K562 (cell line): ENCODE measurements at regions not wholly inside any gene's neighbourhood (a gene's known extent, or its start where the extent isn't known, plus 50 kb on each side); places are given as distances from the start of the nearest gene placed in this dataset.

Experiments
- ATAC-seq: fragments of 200-7000 bp; cut with Tn5 transposase; 3 replicates; pipeline ENCODE4 v1.9.1; 2020; ENCODE audit warnings: moderate library complexity
- BruUV-seq: library from RNA; stranded (reverse); fragments of 400-500 nt; replicated peaks from 2 replicates; lab custom pipeline; 2021; lab: Mats Ljungman, UMichigan
- CTCF ChIA-PET: fragments of 300-600 bp; formaldehyde crosslinking; extraction: SDS; loops from one replicate; lab custom pipeline; 2021; ENCODE audit warnings: low intra/inter-chr PET ratio; lab: Yijun Ruan, JAX
- POLR2A ChIA-PET: fragments of 300-600, 350-650 bp; sonication (Branson Sonifier 250); formaldehyde crosslinking; extraction: SDS; loops from one replicate; lab custom pipeline; 2021; ENCODE audit warnings: antibody characterized with exemption, inconsistent platforms; lab: Yijun Ruan, JAX
- DNase-seq, 4 experiments: peaks; one replicate each; pipeline versions ENCODE4 v3.0.0 to v3.0.0-alpha.2; 2011 to 2018; ENCODE audit warnings: low spot score in 3 of 4, mixed read lengths in 3 of 4; ENCODE audit errors: extremely low read depth in 1 of 4
- FAIRE-seq: peaks from 2 replicates; lab custom pipeline; 2011; peaks lifted over from hg19 to GRCh38; lab: Jason Lieb, UNC
- H2AFZ ChIP-seq: 2 replicates; pipeline ENCODE4 v1.6.0; 2011; ENCODE audit warnings: low read depth, low read length, control low read depth, inconsistent platforms
- H3K27ac ChIP-seq: fragments of 200-600 bp; 3 replicates; pipeline ENCODE4 v1.8.0; 2011; ENCODE audit warnings: low read depth, mild to moderate bottlenecking, control low read depth, inconsistent platforms, low read length, moderate library complexity, mixed read lengths; ENCODE audit errors: extremely low read depth
- H3K27me3 ChIP-seq, 2 experiments: fragments of 300-600 bp in 1 of 2; 2 replicates in 1 of 2; 3 replicates in 1 of 2; pipeline versions ENCODE4 v1.6.0 to v1.8.0; 2011; ENCODE audit warnings: inconsistent platforms in 2 of 2, low read length in 2 of 2, mild to moderate bottlenecking in 1 of 2, mixed read lengths in 1 of 2, moderate library complexity in 1 of 2; ENCODE audit not compliant: control insufficient read depth in 2 of 2, insufficient read depth in 2 of 2
- H3K36me3 ChIP-seq: fragments of 300-600 bp; 3 replicates; pipeline ENCODE4 v1.8.0; 2011; ENCODE audit warnings: mild to moderate bottlenecking, low read length, inconsistent platforms; ENCODE audit not compliant: control insufficient read depth, insufficient read depth
- H3K4me1 ChIP-seq, 2 experiments: fragments of 200-600 bp in 1 of 2; replicated peaks in 1 of 2; 2 replicates in 1 of 2; 3 replicates in 1 of 2; pipeline versions ENCODE4 v1.5.1 to v1.8.0; 2011; ENCODE audit warnings: inconsistent platforms in 2 of 2, low read length in 2 of 2, mild to moderate bottlenecking in 1 of 2, mixed read lengths in 1 of 2, moderate library complexity in 1 of 2; ENCODE audit not compliant: control insufficient read depth in 2 of 2, insufficient read depth in 2 of 2
- H3K4me2 ChIP-seq: 2 replicates; pipeline ENCODE4 v1.6.1; 2011; ENCODE audit warnings: low read length, control low read depth, inconsistent platforms, mixed read lengths; ENCODE audit not compliant: insufficient read depth
- H3K4me3 ChIP-seq: fragments of 200-600 bp; sonication (generic), shearing (Covaris generic); 2 replicates; pipeline ENCODE4 v1.5.1; 2016; ENCODE audit warnings: control low read depth, inconsistent platforms
- H3K79me2 ChIP-seq: fragments of 200-600 bp; 3 replicates; pipeline ENCODE4 v1.8.0; 2011; ENCODE audit warnings: low read length, inconsistent platforms; ENCODE audit not compliant: control insufficient read depth, insufficient read depth
- H3K9ac ChIP-seq, 2 experiments: 2 replicates each; pipeline versions ENCODE4 v1.6.0 to v1.6.1; 2011; ENCODE audit warnings: low read depth in 2 of 2, low read length in 2 of 2, control low read depth in 1 of 2, inconsistent platforms in 1 of 2, mild to moderate bottlenecking in 1 of 2, mixed read lengths in 1 of 2; ENCODE audit not compliant: insufficient read depth in 1 of 2
- H3K9me1 ChIP-seq: one replicate; pipeline ENCODE4 v1.6.0; 2011; ENCODE audit warnings: inconsistent platforms, mild to moderate bottlenecking, low read length, moderate library complexity; ENCODE audit not compliant: control insufficient read depth, insufficient read depth
- H3K9me3 ChIP-seq: replicated peaks from 2 replicates; pipeline ENCODE4 v1.5.1; 2011; ENCODE audit warnings: low read depth, low read length, inconsistent platforms; ENCODE audit not compliant: control insufficient read depth, insufficient read depth
- H4K20me1 ChIP-seq: replicated peaks from 2 replicates; pipeline ENCODE4 v1.6.1; 2011; ENCODE audit warnings: low read length, inconsistent platforms, mixed read lengths; ENCODE audit not compliant: control insufficient read depth, insufficient read depth
- CBFA2T2 ChIP-seq: fragments of 450-650 bp; conservative IDR thresholded peaks from 2 replicates; pipeline ENCODE4 v1.6.1; 2017; ENCODE audit warnings: mild to moderate bottlenecking
- CHD1 ChIP-seq: fragments of 200-600 bp; sonication (generic); IDR thresholded peaks from one replicate; pipeline ENCODE4 v1.6.1; 2012; ENCODE audit warnings: mild to moderate bottlenecking, moderate library complexity, low read length, inconsistent platforms
- HDAC3 ChIP-seq: fragments of 450-650 bp; IDR thresholded peaks from 2 replicates; pipeline ENCODE4 v1.6.1; 2018; ENCODE audit warnings: borderline replicate concordance, mild to moderate bottlenecking, moderate library complexity; ENCODE audit not compliant: partially characterized antibody
- HMG20A ChIP-seq: fragments of 450-650 bp; formaldehyde crosslinking; conservative IDR thresholded peaks from 2 replicates; pipeline ENCODE4 v1.4.0; 2020; ENCODE audit warnings: mild to moderate bottlenecking, mixed read lengths
- MAFG ChIP-seq: fragments of 450-650 bp; conservative IDR thresholded peaks from 2 replicates; pipeline ENCODE4 v1.6.1; 2016; ENCODE audit warnings: missing genetic modification characterization, missing compliant biosample characterization
- MYBL2 ChIP-seq, 2 experiments: fragments of 450-650 bp in 1 of 2; sonication (generic) in 1 of 2; formaldehyde crosslinking in 1 of 2; IDR thresholded peaks; 2 replicates each; pipeline versions ENCODE4 v1.6.1 to v1.8.1; 2017 to 2022; ENCODE audit warnings: borderline replicate concordance in 1 of 2, inconsistent platforms in 1 of 2, low read depth in 1 of 2, mild to moderate bottlenecking in 1 of 2, missing genetic modification reagents in 1 of 2, moderate library complexity in 1 of 2
- RNF2 ChIP-seq: sonication (generic); IDR thresholded peaks from 2 replicates; pipeline ENCODE4 v1.6.1; 2016
- TEAD1 ChIP-seq, 2 experiments: fragments of 450-650 bp in 1 of 2; sonication (generic) in 1 of 2; formaldehyde crosslinking; IDR thresholded peaks; 2 replicates each; pipeline versions ENCODE4 v1.4.0 to v1.8.0; 2020 to 2022; ENCODE audit warnings: mild to moderate bottlenecking in 2 of 2, missing genetic modification reagents in 1 of 2
- TGIF2 ChIP-seq: sonication (generic); formaldehyde crosslinking; IDR thresholded peaks from 2 replicates; pipeline ENCODE4 v1.8.1; 2022; ENCODE audit warnings: mild to moderate bottlenecking, missing genetic modification reagents, moderate library complexity
- XRCC3 ChIP-seq: fragments of 450-650 bp; IDR thresholded peaks from 2 replicates; pipeline ENCODE4 v1.6.1; 2017; ENCODE audit warnings: mild to moderate bottlenecking, moderate library complexity
- ZKSCAN3 ChIP-seq: fragments of 250-450 bp; sonication (Bioruptor Pico); IDR thresholded peaks from 2 replicates; pipeline ENCODE4 v1.4.0; 2020
- ZNF143 ChIP-seq: sonication (generic); formaldehyde crosslinking; IDR thresholded peaks from 2 replicates; pipeline ENCODE4 v1.9.0; 2022; ENCODE audit warnings: mild to moderate bottlenecking, missing genetic modification reagents
- ZNF175 ChIP-seq: fragments of 200-800 bp; sonication (Bioruptor generic); IDR thresholded peaks from 2 replicates; pipeline ENCODE4 v1.6.1; 2016; ENCODE audit warnings: low read depth, mild to moderate bottlenecking, missing genetic modification characterization, missing compliant biosample characterization
- ZNF212 ChIP-seq: fragments of 450-650 bp; formaldehyde crosslinking; IDR thresholded peaks from 2 replicates; pipeline ENCODE4 v1.4.0; 2020; ENCODE audit warnings: mild to moderate bottlenecking
- ZNF347 ChIP-seq: fragments of 450-650 bp; formaldehyde crosslinking; IDR thresholded peaks from 2 replicates; pipeline ENCODE4 v1.4.0; 2020; ENCODE audit warnings: low read depth, mild to moderate bottlenecking, moderate library complexity
- ZNF584 ChIP-seq: fragments of 200-800 bp; sonication (Bioruptor generic); IDR thresholded peaks from 2 replicates; pipeline ENCODE4 v1.6.1; 2016; ENCODE audit warnings: low read depth, mild to moderate bottlenecking, missing genetic modification characterization, missing compliant biosample characterization
- ZNF780A ChIP-seq: fragments of 250-450 bp; sonication (Bioruptor Pico); IDR thresholded peaks from 2 replicates; pipeline ENCODE4 v1.5.0; 2021; ENCODE audit warnings: mild to moderate bottlenecking
- in situ Hi-C: fragments of 300-500 bp; cut with MboI; formaldehyde crosslinking; loops from 4 replicates; pipeline ENCODE4 v1.15.0; 2018; ENCODE audit warnings: inconsistent platforms, mixed read lengths
- intact Hi-C: fragments of 100-400 bp; cut with micrococcal nuclease; formaldehyde crosslinking; loops from 2 replicates; pipeline ENCODE4 v1.14.2; 2022
- TF ChIP-seq, protein P1 (sequence below): fragments of 450-650 bp; formaldehyde crosslinking; IDR thresholded peaks from 2 replicates; pipeline ENCODE4 v1.4.0; 2020; ENCODE audit warnings: mild to moderate bottlenecking, moderate library complexity
- TF ChIP-seq, protein P2 (sequence below): fragments of 250-450 bp; sonication (Bioruptor Pico); IDR thresholded peaks from 2 replicates; pipeline ENCODE4 v1.8.0; 2021; ENCODE audit warnings: moderate library complexity, mild to moderate bottlenecking, inconsistent platforms
- TF ChIP-seq, protein P3 (sequence below): sonication (generic); formaldehyde crosslinking; IDR thresholded peaks from 2 replicates; pipeline ENCODE4 v1.8.1; 2023; ENCODE audit warnings: mild to moderate bottlenecking, missing genetic modification reagents

DNA sequence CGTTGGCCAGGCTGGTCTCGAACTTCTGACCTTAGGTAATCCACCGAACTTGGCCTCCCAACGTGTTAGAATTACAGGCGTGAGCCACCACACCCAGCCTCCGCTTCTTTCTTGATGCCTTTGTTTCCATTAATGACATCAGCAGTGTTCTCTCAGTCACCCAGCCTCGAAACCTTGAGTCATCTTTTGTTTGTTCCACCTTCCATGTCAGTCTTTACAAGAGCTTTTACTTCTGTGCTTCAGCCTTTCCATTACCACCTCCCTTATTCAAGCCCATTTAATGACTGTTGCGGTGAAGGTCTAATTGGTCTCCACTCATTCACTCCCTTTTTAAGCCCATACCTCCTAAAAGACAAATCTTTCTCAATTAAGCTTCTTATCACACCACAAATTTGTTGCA is 146.6 kb upstream of the ADGRL2 start (continued):
- TF ChIP-seq ZNF212 (CRISPR knock-in tag): no peak
- TF ChIP-seq ZKSCAN3 (CRISPR knock-in tag): no peak
- no peak for TF ChIP-seq CHD1
- no peak for TF ChIP-seq ZNF584 (CRISPR knock-in tag)
- TF ChIP-seq ZNF780A (CRISPR knock-in tag): no peak
- no peak for TF ChIP-seq RNF2

DNA sequence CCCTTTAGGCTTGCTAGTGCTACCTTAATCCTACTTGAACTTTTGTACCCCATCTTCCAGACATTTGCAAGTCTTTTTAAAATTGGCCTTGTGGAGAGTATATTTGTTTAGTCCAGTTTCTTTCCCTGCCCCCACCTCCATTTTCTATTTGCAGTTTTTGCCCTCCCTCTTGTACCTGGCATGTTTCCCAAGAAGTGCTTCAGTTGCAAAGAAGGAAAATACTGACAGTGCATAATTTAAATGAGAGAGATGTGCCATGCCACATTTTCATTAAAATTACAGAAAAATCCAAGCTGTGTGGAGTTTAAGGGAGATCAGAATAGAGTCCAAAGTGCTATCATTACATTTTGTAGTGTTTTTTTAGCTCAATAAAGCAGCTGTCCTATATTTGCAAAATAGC is 150.0 kb upstream of the ADGRL2 start:
- Histone ChIP-seq H3K4me3 (no peak overlapping the region), H3K27ac (no peak overlapping the region), H3K4me1 (no peaks in the 10 kb centered on the region), H3K9ac (no peak overlapping the region), H3K79me2 (no peaks in the 10 kb centered on the region), H2AFZ (no peak overlapping the region), H3K27me3 (no peaks in the 10 kb centered on the region), H3K36me3 (no peaks in the 10 kb centered on the region), H3K4me2 (no peak overlapping the region), H3K9me3 (no peaks in the 10 kb centered on the region; the same call in 1 of the 2 replicates), H3K9me1 (no peaks in the 10 kb centered on the region), H4K20me1 (no peaks in the 10 kb centered on the region)
- in situ Hi-C loops (no loop called here), intact Hi-C loops (no loop called here)
- FAIRE-seq (no peak), ATAC-seq (no peak), DNase-seq (no peak)
- CTCF ChIA-PET: no interaction called here
- TF ChIP-seq, protein P1, sequence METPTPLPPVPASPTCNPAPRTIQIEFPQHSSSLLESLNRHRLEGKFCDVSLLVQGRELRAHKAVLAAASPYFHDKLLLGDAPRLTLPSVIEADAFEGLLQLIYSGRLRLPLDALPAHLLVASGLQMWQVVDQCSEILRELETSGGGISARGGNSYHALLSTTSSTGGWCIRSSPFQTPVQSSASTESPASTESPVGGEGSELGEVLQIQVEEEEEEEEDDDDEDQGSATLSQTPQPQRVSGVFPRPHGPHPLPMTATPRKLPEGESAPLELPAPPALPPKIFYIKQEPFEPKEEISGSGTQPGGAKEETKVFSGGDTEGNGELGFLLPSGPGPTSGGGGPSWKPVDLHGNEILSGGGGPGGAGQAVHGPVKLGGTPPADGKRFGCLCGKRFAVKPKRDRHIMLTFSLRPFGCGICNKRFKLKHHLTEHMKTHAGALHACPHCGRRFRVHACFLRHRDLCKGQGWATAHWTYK (CRISPR knock-in tag): no peak
- TF ChIP-seq TEAD1 (CRISPR knock-in tag; IDR thresholded peaks at IDR 0.05): no peak
- TF ChIP-seq HDAC3: no peak
- TF ChIP-seq, protein P2, sequence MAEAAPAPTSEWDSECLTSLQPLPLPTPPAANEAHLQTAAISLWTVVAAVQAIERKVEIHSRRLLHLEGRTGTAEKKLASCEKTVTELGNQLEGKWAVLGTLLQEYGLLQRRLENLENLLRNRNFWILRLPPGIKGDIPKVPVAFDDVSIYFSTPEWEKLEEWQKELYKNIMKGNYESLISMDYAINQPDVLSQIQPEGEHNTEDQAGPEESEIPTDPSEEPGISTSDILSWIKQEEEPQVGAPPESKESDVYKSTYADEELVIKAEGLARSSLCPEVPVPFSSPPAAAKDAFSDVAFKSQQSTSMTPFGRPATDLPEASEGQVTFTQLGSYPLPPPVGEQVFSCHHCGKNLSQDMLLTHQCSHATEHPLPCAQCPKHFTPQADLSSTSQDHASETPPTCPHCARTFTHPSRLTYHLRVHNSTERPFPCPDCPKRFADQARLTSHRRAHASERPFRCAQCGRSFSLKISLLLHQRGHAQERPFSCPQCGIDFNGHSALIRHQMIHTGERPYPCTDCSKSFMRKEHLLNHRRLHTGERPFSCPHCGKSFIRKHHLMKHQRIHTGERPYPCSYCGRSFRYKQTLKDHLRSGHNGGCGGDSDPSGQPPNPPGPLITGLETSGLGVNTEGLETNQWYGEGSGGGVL (CRISPR knock-in tag): no peak
- TF ChIP-seq MAFG (tag): no peak
- no peak for TF ChIP-seq CBFA2T2
- no peak for TF ChIP-seq ZNF347 (CRISPR knock-in tag)
- TF ChIP-seq ZNF143 (CRISPR knock-in tag): no peak
- TF ChIP-seq XRCC3: no peak
- TF ChIP-seq, protein P3, sequence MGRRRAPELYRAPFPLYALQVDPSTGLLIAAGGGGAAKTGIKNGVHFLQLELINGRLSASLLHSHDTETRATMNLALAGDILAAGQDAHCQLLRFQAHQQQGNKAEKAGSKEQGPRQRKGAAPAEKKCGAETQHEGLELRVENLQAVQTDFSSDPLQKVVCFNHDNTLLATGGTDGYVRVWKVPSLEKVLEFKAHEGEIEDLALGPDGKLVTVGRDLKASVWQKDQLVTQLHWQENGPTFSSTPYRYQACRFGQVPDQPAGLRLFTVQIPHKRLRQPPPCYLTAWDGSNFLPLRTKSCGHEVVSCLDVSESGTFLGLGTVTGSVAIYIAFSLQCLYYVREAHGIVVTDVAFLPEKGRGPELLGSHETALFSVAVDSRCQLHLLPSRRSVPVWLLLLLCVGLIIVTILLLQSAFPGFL (CRISPR knock-in tag): no peak
- no peak for TF ChIP-seq TGIF2 (CRISPR knock-in tag)
- TF ChIP-seq ZNF175: no peak
- TF ChIP-seq MYBL2 (IDR thresholded peaks at IDR 0.05; ENCODE audit: low read depth): no peak
- no peak for TF ChIP-seq MYBL2 (CRISPR knock-in tag; IDR thresholded peaks at IDR 0.05; ENCODE audit: borderline replicate concordance)
- no peak for TF ChIP-seq HMG20A
- BruUV-seq: no TSS peak
- POLR2A ChIA-PET: no interaction called here
